PC-9 (cell line): ENCODE measurements at regions not wholly inside any gene's neighbourhood (a gene's known extent, or its start where the extent isn't known, plus 50 kb on each side); places are given as distances from the start of the nearest gene placed in this dataset.

Experiments used
- CTCF ChIP-seq: fragments of 200-600 bp; sonication (generic); conservative IDR thresholded peaks from 2 replicates; pipeline ENCODE4 v1.6.1; 2017; ENCODE audit warnings: mixed run types, antibody characterized with exemption, mild to moderate bottlenecking, moderate library complexity
- EZH2 ChIP-seq: fragments of 200-600 bp; sonication (generic); IDR thresholded peaks from 2 replicates; pipeline ENCODE4 v1.8.0; 2017; ENCODE audit warnings: antibody characterized with exemption, low read depth

- TF ChIP-seq EZH2 (no peak), CTCF (no peak)
These were observed 1144.7 kb upstream of the PIK3C3 start for GRCh38 chr18:40810372-40810771.
